Endodermal cell (in vitro differentiated cells): ENCODE measurements at regions not wholly inside any gene's neighbourhood (a gene's known extent, or its start where the extent isn't known, plus 50 kb on each side); places are given as distances from the start of the nearest gene placed in this dataset.

Experiments
- DNase-seq: peaks from one replicate; pipeline ENCODE4 v3.0.0-alpha.2; 2017
- H3K27ac ChIP-seq: 2 replicates; pipeline ENCODE4 v1.5.1; 2013; ENCODE audit warnings: mild to moderate bottlenecking, low read depth, low read length, moderate library complexity
- H3K27me3 ChIP-seq: 2 replicates; pipeline ENCODE4 v1.6.1; 2013; ENCODE audit warnings: mild to moderate bottlenecking, low read length, moderate library complexity; ENCODE audit not compliant: insufficient read depth, control insufficient read depth, poor library complexity, severe bottlenecking
- H3K36me3 ChIP-seq: 2 replicates; pipeline ENCODE4 v1.7.0; 2013; ENCODE audit warnings: mild to moderate bottlenecking, low read length, moderate library complexity; ENCODE audit not compliant: control insufficient read depth, insufficient read depth
- H3K4me1 ChIP-seq: one replicate; pipeline ENCODE4 v1.7.0; 2013; ENCODE audit warnings: low read length; ENCODE audit not compliant: control insufficient read depth, insufficient read depth
- H3K4me3 ChIP-seq: 2 replicates; pipeline ENCODE4 v1.5.1; 2013; ENCODE audit warnings: mild to moderate bottlenecking, low read length, moderate library complexity
- H3K9ac ChIP-seq: 2 replicates; pipeline ENCODE4 v1.6.1; 2013; ENCODE audit warnings: mild to moderate bottlenecking, low read length, moderate library complexity; ENCODE audit not compliant: poor library complexity, severe bottlenecking; ENCODE audit errors: extremely low read depth
- H3K9me3 ChIP-seq: 2 replicates; pipeline ENCODE4 v1.6.1; 2013; ENCODE audit warnings: mild to moderate bottlenecking, low read length, moderate library complexity; ENCODE audit not compliant: control insufficient read depth
- H3K27ac Mint-ChIP-seq: 2 replicates; pipeline ENCODE4 v1.8.0; 2020; ENCODE audit warnings: mixed read lengths
- H3K27me3 Mint-ChIP-seq: 2 replicates; pipeline ENCODE4 v1.8.0; 2021; ENCODE audit warnings: mild to moderate bottlenecking, mixed read lengths; ENCODE audit not compliant: insufficient read depth
- H3K36me3 Mint-ChIP-seq: 2 replicates; pipeline ENCODE4 v1.8.0; 2020; ENCODE audit warnings: low read depth, mixed read lengths
- H3K4me1 Mint-ChIP-seq: 2 replicates; pipeline ENCODE4 v1.8.0; 2020; ENCODE audit warnings: mixed read lengths
- H3K4me3 Mint-ChIP-seq: 2 replicates; pipeline ENCODE4 v1.8.0; 2020; ENCODE audit warnings: mild to moderate bottlenecking, moderate library complexity, mixed read lengths
- H3K9me3 Mint-ChIP-seq: 2 replicates; pipeline ENCODE4 v1.8.0; 2020; ENCODE audit warnings: mild to moderate bottlenecking, mixed read lengths
- CTCF ChIP-seq: fragments of 200-600 bp; sonication (generic); conservative IDR thresholded peaks from 2 replicates; pipeline ENCODE4 v1.5.0; 2021; ENCODE audit warnings: antibody characterized with exemption, mild to moderate bottlenecking
- WGBS, 2 experiments: methylation state at CpG; one replicate each; pipeline versions ENCODE4 v1.1.5 to v1.1.7; 2013; ENCODE audit warnings: missing lambda C conversion rate in 2 of 2, mixed read lengths in 1 of 2; ENCODE audit not compliant: insufficient coverage in 1 of 2, insufficient read length in 1 of 2; 5-methylcytosine and 5-hydroxymethylcytosine counted together

- H3K9me3 ChIP-seq = no peaks in the 10 kb centered on the region
- Mint-ChIP-seq H3K9me3 (no peaks in the 10 kb centered on the region), H3K36me3 (no peaks in the 10 kb centered on the region), H3K4me3 (no peak overlapping the region), H3K27me3 (peaks cover 3% of the 10 kb centered on the region), H3K4me1 (no peaks in the 10 kb centered on the region), H3K27ac (no peak overlapping the region)
- no peak overlapping the region for H3K4me3 ChIP-seq
- no peak overlapping the region for H3K9ac ChIP-seq
- H3K27me3 ChIP-seq = no peaks in the 10 kb centered on the region
- no peaks in the 10 kb centered on the region for H3K36me3 ChIP-seq
- H3K27ac ChIP-seq = no peak overlapping the region
- DNase-seq = no peak
- TF ChIP-seq CTCF = no peak
- H3K4me1 ChIP-seq = no peaks in the 10 kb centered on the region
Observed at GRCh38 chr3:82960379-82960778, 1198.9 kb upstream of the GBE1 start.

- Histone ChIP-seq H3K4me1 (no peaks in the 10 kb centered on the region), H3K9ac (no peak overlapping the region), H3K9me3 (peaks cover 5% of the 10 kb centered on the region), H3K36me3 (no peaks in the 10 kb centered on the region), H3K27me3 (no peaks in the 10 kb centered on the region), H3K4me3 (no peak overlapping the region), H3K27ac (no peak overlapping the region)
- Mint-ChIP-seq H3K9me3 (peaks cover 11% of the 10 kb centered on the region), H3K36me3 (no peaks in the 10 kb centered on the region), H3K27me3 (peaks cover 3% of the 10 kb centered on the region), H3K4me1 (no peaks in the 10 kb centered on the region), H3K4me3 (no peak overlapping the region), H3K27ac (no peak overlapping the region)
- TF ChIP-seq CTCF = no peak
- DNase-seq = no peak
- 78% methylated on average over 5 to 6 of the region's 6 CpGs for WGBS, 2 experiments
Observed at GRCh38 chr3:82957696-82958095, 1196.3 kb upstream of the GBE1 start.

GRCh38 chr3:82957079-82957478 is 1195.6 kb upstream of the GBE1 start:
- no peak overlapping the region for H3K27ac ChIP-seq
- H3K4me3 Mint-ChIP-seq = no peak overlapping the region
- no peak for TF ChIP-seq CTCF
- no peak overlapping the region for H3K9ac ChIP-seq
- no peak for DNase-seq
- H3K36me3 Mint-ChIP-seq = no peaks in the 10 kb centered on the region
- no peaks in the 10 kb centered on the region for H3K27me3 ChIP-seq
- 100% methylated on average over 1 of the region's 1 CpG; no CpG with 5 or more reads in 1 of the 2 experiments for WGBS, 2 experiments
- H3K4me1 ChIP-seq = no peaks in the 10 kb centered on the region
- H3K27ac Mint-ChIP-seq = no peak overlapping the region
- H3K4me1 Mint-ChIP-seq = no peaks in the 10 kb centered on the region
- peaks cover 15% of the 10 kb centered on the region for H3K9me3 Mint-ChIP-seq
- peaks cover 5% of the 10 kb centered on the region for H3K9me3 ChIP-seq
- H3K36me3 ChIP-seq = no peaks in the 10 kb centered on the region
- H3K27me3 Mint-ChIP-seq = peaks cover 3% of the 10 kb centered on the region
- no peak overlapping the region for H3K4me3 ChIP-seq
